Fibroblast of mammary gland (primary cell): ENCODE measurements at regions not wholly inside any gene's neighbourhood (a gene's known extent, or its start where the extent isn't known, plus 50 kb on each side); places are given as distances from the start of the nearest gene placed in this dataset.
"Not testable (repeated sequence)": the region's sequence is repeated elsewhere in the genome, so short reads cannot be mapped to it uniquely, and the experiment has no call there.

ENCODE experiments used
- DNase-seq: peaks from one replicate; pipeline ENCODE4 v3.0.0-alpha.2; 2010; ENCODE audit warnings: low read depth
- H3K4me3 ChIP-seq: 2 replicates; pipeline ENCODE4 v1.5.1; 2011; ENCODE audit warnings: low read depth, mild to moderate bottlenecking, low read length, moderate library complexity; ENCODE audit not compliant: control insufficient read depth
- CTCF ChIP-seq: conservative IDR thresholded peaks from 2 replicates; pipeline ENCODE4 v1.5.1; 2011; ENCODE audit warnings: low read depth, low read length, inconsistent platforms; ENCODE audit not compliant: control insufficient read depth, insufficient read depth

- TF ChIP-seq CTCF = no peak
- no peak for DNase-seq
- no peak overlapping the region for H3K4me3 ChIP-seq
Measured at GRCh38 chr5:85453026-85453349, 1068.3 kb upstream of the EDIL3 start.

GRCh38 chr5:85458319-85458718, 1073.6 kb upstream of the EDIL3 start:
- DNase-seq = no peak
- no peak for TF ChIP-seq CTCF

GRCh38 chr5:85462957-85463356, 1078.3 kb upstream of the EDIL3 start:
- DNase-seq = no peak
- TF ChIP-seq CTCF = no peak
- no peak overlapping the region for H3K4me3 ChIP-seq

More at GRCh38 chr5:85458319-85458718, 1073.6 kb upstream of the EDIL3 start:
- no peak overlapping the region for H3K4me3 ChIP-seq

- no peak for TF ChIP-seq CTCF
- DNase-seq = no peak
- H3K4me3 ChIP-seq = no peak overlapping the region
Measured at GRCh38 chr5:85466423-85466822, 1081.7 kb upstream of the EDIL3 start.

GRCh38 chr5:85472749-85473148, 1088.1 kb upstream of the EDIL3 start:
- no peak overlapping the region for H3K4me3 ChIP-seq
- no peak for TF ChIP-seq CTCF
- no peak for DNase-seq

GRCh38 chr5:85475151-85475550, 1090.5 kb upstream of the EDIL3 start:
- DNase-seq, H3K4me3 ChIP-seq: not testable (repeated sequence)

GRCh38 chr5:85476617-85477016, 1091.9 kb upstream of the EDIL3 start:
- DNase-seq = no peak
- no peak for TF ChIP-seq CTCF
- no peak overlapping the region for H3K4me3 ChIP-seq
